NT2/D1 (cell line): ENCODE measurements at regions not wholly inside any gene's neighbourhood (a gene's known extent, or its start where the extent isn't known, plus 50 kb on each side); places are given as distances from the start of the nearest gene placed in this dataset.

ENCODE experiments used
- SUZ12 ChIP-seq: IDR thresholded peaks from 2 replicates; pipeline ENCODE4 v1.6.1; 2011; ENCODE audit not compliant: insufficient read length, insufficient read depth; ENCODE audit errors: extremely low read depth
- YY1 ChIP-seq: IDR thresholded peaks from 2 replicates; pipeline ENCODE4 v1.6.1; 2011; ENCODE audit not compliant: insufficient read length, insufficient read depth
- ZNF274 ChIP-seq: IDR thresholded peaks from 2 replicates; pipeline ENCODE4 v1.6.1; 2011; ENCODE audit warnings: mild to moderate bottlenecking, low read depth, low read length

- TF ChIP-seq YY1: no peak
- TF ChIP-seq ZNF274: no peak
- TF ChIP-seq SUZ12: no peak
Measured at GRCh38 chr5:162324328-162324727, 256.8 kb downstream of the GABRG2 start.
